GM21619 (cell line): ENCODE measurements at regions not wholly inside any gene's neighbourhood (a gene's known extent, or its start where the extent isn't known, plus 50 kb on each side); places are given as distances from the start of the nearest gene placed in this dataset.
"Not testable (repeated sequence)": the region's sequence is repeated elsewhere in the genome, so short reads cannot be mapped to it uniquely, and the experiment has no call there.

Experiments used
- ATAC-seq: cut with Tn5 transposase; IDR thresholded peaks from one replicate; pipeline ENCODE4 v1.9.1; 2021; ENCODE audit not compliant: unreplicated experiment

GRCh38 chr4:104010722-104011121 is 290.9 kb upstream of the TACR3 start:
- ATAC-seq = no peak

GRCh38 chr4:104002318-104002717 is 282.5 kb upstream of the TACR3 start:
- not testable (repeated sequence) for ATAC-seq

GRCh38 chr4:103998756-103999155 is 279.0 kb upstream of the TACR3 start:
- ATAC-seq = no peak

GRCh38 chr4:103996637-103997036 is 276.9 kb upstream of the TACR3 start:
- ATAC-seq = no peak

- ATAC-seq = no peak
These were observed 276.3 kb upstream of the TACR3 start for GRCh38 chr4:103996064-103996463.

GRCh38 chr4:103994059-103994458 is 274.3 kb upstream of the TACR3 start:
- ATAC-seq = no peak

- ATAC-seq = no peak
These were observed 262.7 kb upstream of the TACR3 start for GRCh38 chr4:103982454-103982853.

- ATAC-seq = no peak
These were observed 228.6 kb upstream of the TACR3 start for GRCh38 chr4:103948244-103949018.

- ATAC-seq = no peak
These were observed 227.8 kb upstream of the TACR3 start for GRCh38 chr4:103947617-103948016.

GRCh38 chr4:103946621-103947268 is 227.0 kb upstream of the TACR3 start:
- not testable (repeated sequence) for ATAC-seq

- ATAC-seq = no peak
These were observed 218.7 kb upstream of the TACR3 start for GRCh38 chr4:103938488-103938887.

- no peak for ATAC-seq
These were observed 216.9 kb upstream of the TACR3 start for GRCh38 chr4:103936653-103937145.

- ATAC-seq = peak; percentile 81
These were observed 214.5 kb upstream of the TACR3 start for GRCh38 chr4:103934178-103934789.

GRCh38 chr4:103928370-103928769 is 208.6 kb upstream of the TACR3 start:
- ATAC-seq = no peak

GRCh38 chr4:103923551-103923950 is 203.8 kb upstream of the TACR3 start:
- ATAC-seq = no peak

GRCh38 chr4:103918214-103918613 is 198.4 kb upstream of the TACR3 start:
- ATAC-seq = no peak

- peak; percentile 98 for ATAC-seq
These were observed 195.6 kb upstream of the TACR3 start for GRCh38 chr4:103915224-103915869.

- no peak for ATAC-seq
These were observed 187.6 kb upstream of the TACR3 start for GRCh38 chr4:103907414-103907813.

- no peak for ATAC-seq
These were observed 184.3 kb upstream of the TACR3 start for GRCh38 chr4:103904123-103904522.

- no peak for ATAC-seq
These were observed 182.9 kb upstream of the TACR3 start for GRCh38 chr4:103902730-103903129.

- no peak for ATAC-seq
These were observed 176.2 kb upstream of the TACR3 start for GRCh38 chr4:103895876-103896465.
